ENCODE measurements at regions not wholly inside any gene's neighbourhood (a gene's known extent, or its start where the extent isn't known, plus 50 kb on each side); places are given as distances from the start of the nearest gene placed in this dataset.

- TF ChIP-seq, protein P1, sequence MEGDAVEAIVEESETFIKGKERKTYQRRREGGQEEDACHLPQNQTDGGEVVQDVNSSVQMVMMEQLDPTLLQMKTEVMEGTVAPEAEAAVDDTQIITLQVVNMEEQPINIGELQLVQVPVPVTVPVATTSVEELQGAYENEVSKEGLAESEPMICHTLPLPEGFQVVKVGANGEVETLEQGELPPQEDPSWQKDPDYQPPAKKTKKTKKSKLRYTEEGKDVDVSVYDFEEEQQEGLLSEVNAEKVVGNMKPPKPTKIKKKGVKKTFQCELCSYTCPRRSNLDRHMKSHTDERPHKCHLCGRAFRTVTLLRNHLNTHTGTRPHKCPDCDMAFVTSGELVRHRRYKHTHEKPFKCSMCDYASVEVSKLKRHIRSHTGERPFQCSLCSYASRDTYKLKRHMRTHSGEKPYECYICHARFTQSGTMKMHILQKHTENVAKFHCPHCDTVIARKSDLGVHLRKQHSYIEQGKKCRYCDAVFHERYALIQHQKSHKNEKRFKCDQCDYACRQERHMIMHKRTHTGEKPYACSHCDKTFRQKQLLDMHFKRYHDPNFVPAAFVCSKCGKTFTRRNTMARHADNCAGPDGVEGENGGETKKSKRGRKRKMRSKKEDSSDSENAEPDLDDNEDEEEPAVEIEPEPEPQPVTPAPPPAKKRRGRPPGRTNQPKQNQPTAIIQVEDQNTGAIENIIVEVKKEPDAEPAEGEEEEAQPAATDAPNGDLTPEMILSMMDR (IDR thresholded peaks at IDR 0.05) = no peak
- DNase-seq (ENCODE audit: low spot score in 2 of 2) = no peak
- Histone ChIP-seq H3K36me3 (no peaks in the 10 kb centered on the region), H3K4me1 (no peaks in the 10 kb centered on the region), H3K4me3 (no peak overlapping the region), H3K27me3 (no peaks in the 10 kb centered on the region), H3K27ac (no peak overlapping the region), H3K9me3 (no peaks in the 10 kb centered on the region)
- 47 to 48% methylated on average over 6 of the region's 6 CpGs for WGBS, 2 donors
These were observed 413.7 kb downstream of the TMEM135 start for GRCh38 chr11:87451395-87451794.

DNA sequence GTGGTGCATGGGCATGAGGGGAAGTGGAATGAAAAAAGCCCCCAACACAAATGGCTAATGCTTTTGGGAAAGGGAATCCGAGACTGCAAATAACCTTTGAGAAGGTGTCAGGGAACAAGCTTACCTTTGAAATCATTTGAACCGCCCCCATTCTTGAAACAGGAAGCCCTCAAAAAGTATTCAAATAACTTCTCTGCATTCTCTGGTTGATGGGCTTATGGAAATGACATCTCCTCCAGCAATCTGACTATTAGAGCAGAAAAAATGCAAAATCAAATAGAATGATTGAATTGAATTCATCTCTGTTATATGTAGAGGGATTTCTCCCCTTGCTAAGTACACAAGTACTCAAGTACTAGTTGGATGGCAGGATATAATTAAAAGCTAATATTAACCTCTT is 409.9 kb downstream of the TMEM135 start:
- 80 to 82% methylated on average over 2 of the region's 2 CpGs for WGBS, 2 donors
- no peaks in the 10 kb centered on the region for H3K4me1 ChIP-seq
- H3K27me3 ChIP-seq = no peaks in the 10 kb centered on the region
- H3K36me3 ChIP-seq = no peaks in the 10 kb centered on the region
- H3K9me3 ChIP-seq = no peaks in the 10 kb centered on the region
- H3K27ac ChIP-seq = no peak overlapping the region
- H3K4me3 ChIP-seq = no peak overlapping the region
- TF ChIP-seq, protein P1 (IDR thresholded peaks at IDR 0.05) = no peak
- no peak for TF ChIP-seq POLR2A (IDR thresholded peaks at IDR 0.05)
- TF ChIP-seq EP300 (IDR thresholded peaks at IDR 0.05) = no peak
- no peak for DNase-seq (ENCODE audit: low spot score in 2 of 2)

DNA sequence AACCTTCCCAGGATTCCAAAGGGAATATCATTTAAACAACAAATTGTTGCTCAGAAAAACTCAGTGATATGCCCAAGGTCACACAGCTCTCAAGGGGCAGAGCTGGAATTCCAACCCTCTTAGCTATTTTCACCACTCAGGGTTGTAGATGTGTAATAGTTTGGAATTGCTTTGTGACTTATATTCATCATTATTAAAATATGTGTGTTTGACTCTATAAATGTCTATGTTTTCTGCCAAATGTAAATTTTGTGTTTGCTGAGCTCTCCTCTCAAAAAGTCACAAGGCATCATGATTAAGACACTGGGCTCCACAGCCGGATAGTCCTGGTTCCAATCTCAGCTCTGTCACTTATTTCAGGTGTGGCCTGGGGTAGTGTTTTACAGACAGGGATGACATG is 407.3 kb downstream of the TMEM135 start:
- TF ChIP-seq EP300 (IDR thresholded peaks at IDR 0.05) = no peak
- TF ChIP-seq, protein P1 (IDR thresholded peaks at IDR 0.05) = no peak
- TF ChIP-seq POLR2A (IDR thresholded peaks at IDR 0.05) = no peak
- no peak overlapping the region for H3K4me3 ChIP-seq
- H3K27me3 ChIP-seq = no peaks in the 10 kb centered on the region
- H3K9me3 ChIP-seq = no peaks in the 10 kb centered on the region
- no peaks in the 10 kb centered on the region for H3K36me3 ChIP-seq
- no peaks in the 10 kb centered on the region for H3K4me1 ChIP-seq
- DNase-seq (ENCODE audit: low spot score in 2 of 2) = no peak
- 59 to 82% methylated on average over 1 of the region's 1 CpG for WGBS, 2 donors
- H3K27ac ChIP-seq = no peak overlapping the region

DNA sequence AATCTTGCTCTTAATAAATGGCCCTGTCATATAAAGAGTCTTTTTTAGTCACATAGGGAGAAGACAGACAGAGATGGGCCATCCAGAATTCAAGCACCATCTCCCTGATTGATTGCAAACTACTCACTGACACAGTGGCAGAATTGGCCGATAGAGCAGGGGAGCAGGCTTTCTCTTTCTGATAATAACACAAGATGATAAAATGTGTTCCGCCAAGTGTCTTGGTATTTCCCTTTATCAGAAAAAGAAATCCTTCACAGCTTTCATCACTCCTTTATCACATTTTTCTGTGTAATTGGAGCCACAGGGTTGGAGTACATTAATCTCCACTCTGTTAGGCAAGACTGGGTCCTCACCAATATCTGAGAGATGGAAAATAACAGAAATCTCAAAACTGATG is 406.0 kb downstream of the TMEM135 start:
- Histone ChIP-seq H3K27ac (no peak overlapping the region), H3K27me3 (no peaks in the 10 kb centered on the region), H3K4me3 (no peak overlapping the region), H3K9me3 (no peaks in the 10 kb centered on the region), H3K36me3 (no peaks in the 10 kb centered on the region), H3K4me1 (no peaks in the 10 kb centered on the region)
- WGBS, 2 donors = 63 to 83% methylated on average over 2 of the region's 2 CpGs
- TF ChIP-seq EP300 (IDR thresholded peaks at IDR 0.05) = no peak
- TF ChIP-seq, protein P1 (IDR thresholded peaks at IDR 0.05) = no peak
- no peak for TF ChIP-seq POLR2A (IDR thresholded peaks at IDR 0.05)
- DNase-seq (ENCODE audit: low spot score in 2 of 2) = no peak

DNA sequence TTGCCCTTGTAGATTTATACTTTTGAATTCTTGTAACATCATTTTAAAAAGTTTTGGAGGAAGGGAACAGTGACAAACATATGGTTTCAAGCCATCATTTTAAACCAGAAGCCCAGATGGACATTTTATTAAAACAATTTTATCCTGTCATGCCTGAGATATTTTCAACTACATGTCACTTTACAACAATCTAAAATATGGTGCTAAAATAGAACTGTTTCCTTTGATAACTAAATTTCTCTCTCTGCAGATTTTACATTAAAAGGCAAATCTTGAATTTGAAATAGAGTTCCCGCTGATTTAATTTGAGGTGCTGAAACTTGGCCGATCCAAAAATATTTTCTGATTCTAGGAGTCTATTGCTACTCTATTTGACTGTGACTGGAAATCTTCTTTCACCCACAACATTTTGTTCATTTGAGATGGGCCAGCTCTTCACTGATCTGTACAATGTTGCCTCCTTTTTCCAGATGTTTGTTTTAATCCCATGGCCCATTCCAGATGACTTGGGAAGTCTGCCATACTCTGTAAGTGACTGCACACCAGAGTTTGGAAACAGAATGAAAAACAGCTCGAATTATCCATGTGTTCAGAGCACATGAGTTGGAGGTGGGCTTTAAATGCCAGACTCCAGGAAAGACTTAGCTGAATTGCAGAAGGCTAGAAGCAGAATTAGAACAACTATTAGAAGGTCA is 402.5 kb downstream of the TMEM135 start:
- H3K4me1 ChIP-seq = no peaks in the 10 kb centered on the region
- no peak for TF ChIP-seq POLR2A (IDR thresholded peaks at IDR 0.05)
- no peak overlapping the region for H3K4me3 ChIP-seq
- no peak for DNase-seq (ENCODE audit: low spot score in 2 of 2)
- no peaks in the 10 kb centered on the region for H3K27me3 ChIP-seq
- no peaks in the 10 kb centered on the region for H3K9me3 ChIP-seq
- H3K27ac ChIP-seq = no peak overlapping the region
- no peaks in the 10 kb centered on the region for H3K36me3 ChIP-seq
- 66 to 68% methylated on average over 3 of the region's 3 CpGs for WGBS, 2 donors

DNA sequence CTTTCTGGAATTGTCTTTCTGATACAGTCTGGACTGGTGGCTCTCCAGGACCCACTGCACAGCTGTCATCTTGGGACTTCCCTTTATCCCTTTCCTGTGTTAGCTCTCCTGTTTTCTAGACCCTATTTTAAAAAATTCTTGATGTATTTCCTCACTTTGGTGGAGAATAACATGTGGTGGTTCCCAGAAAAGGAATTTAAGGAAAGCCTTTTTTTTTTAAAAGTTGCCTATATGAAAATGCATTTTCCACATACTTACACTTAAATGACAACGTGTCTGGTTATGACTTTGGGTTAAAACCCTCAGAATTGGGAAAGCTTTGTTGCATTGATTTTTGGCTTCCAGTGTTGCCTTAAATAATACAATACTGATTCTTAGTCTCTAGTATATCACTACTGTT is 400.7 kb downstream of the TMEM135 start:
- H3K4me1 ChIP-seq = no peaks in the 10 kb centered on the region
- DNase-seq (ENCODE audit: low spot score in 2 of 2) = no peak
- WGBS, 2 donors = 60 to 61% methylated on average over 1 of the region's 1 CpG
- H3K9me3 ChIP-seq = no peaks in the 10 kb centered on the region
- no peak overlapping the region for H3K4me3 ChIP-seq
- H3K27me3 ChIP-seq = no peaks in the 10 kb centered on the region
- no peak for TF ChIP-seq EP300 (IDR thresholded peaks at IDR 0.05)
- TF ChIP-seq, protein P1 (IDR thresholded peaks at IDR 0.05) = no peak
- no peak for TF ChIP-seq POLR2A (IDR thresholded peaks at IDR 0.05)
- H3K36me3 ChIP-seq = no peaks in the 10 kb centered on the region
- no peak overlapping the region for H3K27ac ChIP-seq

Data from tibial nerve (tissue), 4 donors.